ENCODE measurements at regions not wholly inside any gene's neighbourhood (a gene's known extent, or its start where the extent isn't known, plus 50 kb on each side); places are given as distances from the start of the nearest gene placed in this dataset.

- Mint-ChIP-seq H3K4me3 (no peak overlapping the region), H3K36me3 (ENCODE audit: low read depth) (no peaks in the 10 kb centered on the region), H3K4me1 (no peaks in the 10 kb centered on the region), H3K9me3 (peaks cover 4% of the 10 kb centered on the region), H3K27me3 (ENCODE audit: low read depth) (peaks cover 3% of the 10 kb centered on the region), H3K27ac (no peak overlapping the region)
- TF ChIP-seq CTCF (IDR thresholded peaks at IDR 0.05; ENCODE audit: unreplicated experiment in 3 of 3), result no peak
These were observed 182.7 kb upstream of the LDB2 start for GRCh38 chr4:17081179-17081578.

GRCh38 chr4:17077105-17077504, 178.7 kb upstream of the LDB2 start:
- H3K27me3 Mint-ChIP-seq (ENCODE audit: low read depth), result no peaks in the 10 kb centered on the region
- TF ChIP-seq CTCF (IDR thresholded peaks at IDR 0.05; ENCODE audit: unreplicated experiment in 3 of 3), result no peak
- H3K36me3 Mint-ChIP-seq (ENCODE audit: low read depth), result no peaks in the 10 kb centered on the region
- H3K9me3 Mint-ChIP-seq, result peaks cover 3% of the 10 kb centered on the region
- H3K4me3 Mint-ChIP-seq, result no peak overlapping the region
- H3K4me1 Mint-ChIP-seq, result peaks cover 7% of the 10 kb centered on the region
- no peak overlapping the region for H3K27ac Mint-ChIP-seq

DNA sequence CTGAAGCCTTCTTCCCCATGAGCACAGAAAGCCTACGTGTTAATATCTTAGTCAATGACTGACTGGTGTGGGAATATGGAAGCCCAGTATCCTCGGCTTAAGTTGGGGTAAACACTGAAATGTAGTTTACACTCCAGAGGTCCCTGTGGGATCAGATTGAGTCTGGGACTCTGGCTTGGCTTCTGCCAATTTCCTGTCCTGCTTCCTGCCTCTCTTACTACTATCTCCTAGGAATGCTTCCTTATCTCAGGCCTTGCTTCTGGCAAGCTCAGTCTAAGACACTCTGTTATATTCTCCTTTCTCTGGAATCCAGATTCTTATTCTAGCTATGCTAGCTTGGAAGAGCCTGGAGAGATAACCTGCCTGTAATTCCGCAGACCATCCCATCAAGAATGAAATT, 174.0 kb upstream of the LDB2 start:
- Mint-ChIP-seq H3K27me3 (ENCODE audit: low read depth) (no peaks in the 10 kb centered on the region), H3K4me3 (no peak overlapping the region), H3K36me3 (ENCODE audit: low read depth) (no peaks in the 10 kb centered on the region), H3K27ac (peak overlapping the region; percentile 30 to 89 (median 84)), H3K4me1 (peaks cover 23% of the 10 kb centered on the region), H3K9me3 (peaks cover 6% of the 10 kb centered on the region)
- TF ChIP-seq CTCF (IDR thresholded peaks at IDR 0.05; ENCODE audit: unreplicated experiment in 3 of 3), result no peak

- peaks cover 35% of the 10 kb centered on the region for H3K4me1 Mint-ChIP-seq
- H3K27ac Mint-ChIP-seq, result peak overlapping the region; percentile 29 to 73 (median 51)
- H3K36me3 Mint-ChIP-seq (ENCODE audit: low read depth), result no peaks in the 10 kb centered on the region
- peaks cover 6% of the 10 kb centered on the region for H3K9me3 Mint-ChIP-seq
- TF ChIP-seq CTCF (IDR thresholded peaks at IDR 0.05; ENCODE audit: unreplicated experiment in 3 of 3), result no peak
- H3K27me3 Mint-ChIP-seq (ENCODE audit: low read depth), result no peaks in the 10 kb centered on the region
- H3K4me3 Mint-ChIP-seq, result no peak overlapping the region
These were observed 170.4 kb upstream of the LDB2 start for GRCh38 chr4:17068891-17069290.

- peaks cover 6% of the 10 kb centered on the region for H3K9me3 Mint-ChIP-seq
- H3K36me3 Mint-ChIP-seq (ENCODE audit: low read depth), result no peaks in the 10 kb centered on the region
- H3K27ac Mint-ChIP-seq, result peak overlapping the region; percentile 29 to 73 (median 51)
- H3K4me3 Mint-ChIP-seq, result no peak overlapping the region
- H3K4me1 Mint-ChIP-seq, result peaks cover 35% of the 10 kb centered on the region
- TF ChIP-seq CTCF (IDR thresholded peaks at IDR 0.05; ENCODE audit: unreplicated experiment in 3 of 3), result no peak
- no peaks in the 10 kb centered on the region for H3K27me3 Mint-ChIP-seq (ENCODE audit: low read depth)
These were observed 169.9 kb upstream of the LDB2 start for GRCh38 chr4:17068392-17068791.

GRCh38 chr4:17066972-17067371, 168.5 kb upstream of the LDB2 start:
- H3K27me3 Mint-ChIP-seq (ENCODE audit: low read depth), result no peaks in the 10 kb centered on the region
- peaks cover 28% of the 10 kb centered on the region for H3K4me1 Mint-ChIP-seq
- no peak overlapping the region for H3K4me3 Mint-ChIP-seq
- peak overlapping the region; percentile 23 to 73 (median 34) for H3K27ac Mint-ChIP-seq
- no peaks in the 10 kb centered on the region for H3K36me3 Mint-ChIP-seq (ENCODE audit: low read depth)
- peaks cover 2% of the 10 kb centered on the region for H3K9me3 Mint-ChIP-seq
- no peak for TF ChIP-seq CTCF (IDR thresholded peaks at IDR 0.05; ENCODE audit: unreplicated experiment in 3 of 3)

Measured in nephron (organoid).